HG03139 (cell line): ENCODE measurements at regions not wholly inside any gene's neighbourhood (a gene's known extent, or its start where the extent isn't known, plus 50 kb on each side); places are given as distances from the start of the nearest gene placed in this dataset.

Experiments used
- ATAC-seq: cut with Tn5 transposase; IDR thresholded peaks from one replicate; pipeline ENCODE4 v1.9.1; 2021; ENCODE audit not compliant: unreplicated experiment

DNA sequence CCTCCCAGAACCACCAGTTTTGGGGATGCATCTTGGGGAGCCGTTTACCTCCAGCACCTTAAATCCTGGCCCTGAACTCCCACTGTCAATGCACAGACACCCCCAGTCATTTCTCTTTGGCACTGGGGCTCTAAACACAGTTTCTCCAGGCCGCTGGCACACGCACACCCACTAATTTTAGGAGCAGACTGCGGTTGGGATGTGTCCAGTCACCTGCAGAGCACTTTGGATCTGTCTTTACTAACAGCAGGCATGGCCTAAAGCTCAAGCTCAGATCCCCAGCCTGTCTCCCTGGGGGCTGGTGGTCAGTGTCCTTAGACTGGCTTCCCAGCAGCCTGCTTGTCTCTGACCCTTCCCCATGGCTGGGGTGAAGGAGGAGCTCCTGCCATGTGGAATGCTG, 49.9 kb downstream of the SYNE3 start:
- no peak for ATAC-seq

DNA sequence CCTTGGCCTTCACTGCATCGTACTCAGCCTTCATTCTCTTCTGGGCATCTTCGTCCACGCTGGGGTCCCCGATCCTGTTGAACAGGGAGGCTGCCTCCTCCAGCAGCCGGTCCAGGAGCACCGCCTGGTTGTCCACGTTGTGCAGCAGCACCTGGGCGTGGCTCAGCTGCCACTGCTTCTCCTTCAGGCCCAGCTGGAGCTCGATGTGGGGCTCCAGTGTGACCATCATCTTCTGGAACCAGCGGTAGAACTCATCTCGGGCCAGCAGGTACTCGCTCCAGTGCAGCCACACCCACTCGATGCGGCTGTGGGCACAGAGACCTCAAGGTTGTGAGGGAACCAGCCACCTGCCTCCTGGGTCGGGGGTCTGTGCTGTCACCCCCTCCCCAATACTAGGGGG, 50.5 kb downstream of the SYNE3 start:
- no peak for ATAC-seq

DNA sequence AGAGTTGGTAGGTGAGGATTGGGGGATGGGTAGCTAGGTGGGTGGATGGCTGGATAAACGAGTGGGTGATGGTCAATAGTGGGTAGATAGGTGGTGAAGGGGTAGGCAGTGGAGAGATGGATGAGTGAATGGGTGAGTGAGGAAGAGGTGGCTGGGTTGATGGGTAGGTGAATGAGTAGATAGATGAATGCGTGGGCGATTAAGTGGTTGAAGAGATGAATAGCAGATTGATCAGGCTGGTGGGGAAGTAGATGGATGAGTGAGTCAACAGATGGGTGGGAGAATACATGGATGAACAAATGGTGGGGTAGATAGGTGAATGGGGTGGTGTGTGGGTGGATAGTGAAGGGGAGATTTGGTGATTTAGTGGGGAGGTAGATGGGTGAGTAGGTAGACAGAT, 51.1 kb downstream of the SYNE3 start:
- no peak for ATAC-seq

DNA sequence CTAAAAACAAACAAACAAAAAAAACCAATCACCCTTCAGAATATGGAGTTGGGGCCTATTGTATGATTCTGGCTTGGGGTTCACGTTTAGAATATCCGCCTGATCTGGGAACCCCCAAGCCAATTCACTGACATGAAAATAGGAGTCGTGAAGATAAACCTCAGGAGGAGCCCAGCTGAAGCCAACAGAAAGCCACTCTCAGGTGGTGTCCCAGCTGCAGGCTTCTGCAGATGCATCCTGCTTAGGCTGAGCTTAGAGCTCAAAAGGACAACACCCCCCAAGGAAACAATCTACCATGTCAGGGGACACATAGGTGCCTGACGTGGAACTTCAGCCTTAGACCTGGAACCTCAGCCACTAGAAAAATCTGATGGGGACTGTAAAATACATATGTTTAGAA, 51.9 kb downstream of the SYNE3 start:
- ATAC-seq, result no peak

DNA sequence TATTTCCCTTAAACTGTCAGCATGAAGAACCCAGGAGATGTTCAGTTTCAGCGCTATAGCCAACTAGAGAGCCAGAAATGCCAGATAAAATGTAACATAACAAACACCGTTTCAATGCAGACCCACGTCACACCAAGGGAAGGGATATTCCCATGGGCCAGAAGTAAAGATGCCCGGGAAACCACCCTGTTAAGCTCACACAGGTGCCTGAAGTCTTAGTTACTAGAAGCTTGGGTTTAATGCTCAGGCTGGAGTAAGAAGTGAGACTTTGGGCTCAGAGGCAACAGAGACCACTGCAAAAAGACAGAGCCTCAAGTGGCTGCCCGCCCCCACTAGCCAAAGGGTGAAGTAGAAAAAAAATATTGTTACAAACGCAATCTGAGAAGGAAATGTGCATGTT, 52.3 kb downstream of the SYNE3 start:
- ATAC-seq, result no peak

DNA sequence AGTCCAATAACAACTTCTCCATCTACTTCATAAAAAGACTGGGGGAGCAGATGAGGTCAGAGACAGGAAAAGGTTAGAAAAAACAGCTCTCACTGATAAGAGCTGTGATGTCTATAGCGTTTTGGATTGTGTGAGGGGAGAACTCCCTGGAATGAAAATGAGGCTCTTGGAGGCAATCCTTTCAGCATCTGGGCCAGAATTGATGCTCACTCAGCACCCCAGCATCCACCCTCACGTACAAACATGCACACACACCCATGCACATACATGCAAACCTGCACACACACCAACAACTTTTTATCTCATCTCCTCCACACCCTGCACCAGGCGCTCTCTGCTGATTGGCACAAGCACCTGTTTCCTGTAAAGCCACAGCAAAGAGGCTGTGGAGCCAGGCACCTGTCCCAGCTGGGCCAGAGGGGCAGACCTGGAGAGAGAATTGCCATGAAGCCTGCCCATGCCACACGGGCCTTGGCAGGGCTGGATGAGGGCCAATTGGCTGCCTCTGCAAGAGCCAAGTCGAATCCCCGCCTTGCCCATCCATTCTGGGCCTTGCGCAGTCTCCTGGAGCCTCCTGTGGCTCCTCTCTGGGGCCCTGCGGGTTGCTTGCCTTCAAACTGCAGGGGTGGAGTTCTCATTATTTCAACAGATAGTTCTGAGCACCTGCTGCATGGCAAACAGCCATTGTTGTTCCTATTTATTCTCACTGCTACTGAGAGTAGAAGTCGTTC, 53.1 kb downstream of the SYNE3 start:
- ATAC-seq, result no peak

DNA sequence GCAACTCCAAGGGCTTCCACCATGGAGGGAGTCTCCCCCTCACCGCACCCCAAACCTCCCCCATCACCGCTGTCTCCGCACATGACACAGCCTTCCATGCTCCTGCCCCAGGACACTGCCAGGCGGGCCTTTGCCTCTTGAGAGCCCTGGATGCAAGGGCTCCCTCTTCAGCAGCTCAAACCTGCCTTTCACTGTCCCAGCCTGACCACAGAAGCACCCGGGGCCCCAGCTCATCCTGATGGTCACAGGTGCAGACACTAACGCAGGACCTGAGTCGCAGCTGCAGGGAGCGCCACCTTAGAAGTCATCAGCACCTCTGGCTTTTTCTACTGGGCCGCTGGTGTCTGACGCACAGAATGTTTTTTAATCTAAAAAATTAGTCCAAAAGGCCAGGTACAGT, 54.0 kb downstream of the SYNE3 start:
- no peak for ATAC-seq

DNA sequence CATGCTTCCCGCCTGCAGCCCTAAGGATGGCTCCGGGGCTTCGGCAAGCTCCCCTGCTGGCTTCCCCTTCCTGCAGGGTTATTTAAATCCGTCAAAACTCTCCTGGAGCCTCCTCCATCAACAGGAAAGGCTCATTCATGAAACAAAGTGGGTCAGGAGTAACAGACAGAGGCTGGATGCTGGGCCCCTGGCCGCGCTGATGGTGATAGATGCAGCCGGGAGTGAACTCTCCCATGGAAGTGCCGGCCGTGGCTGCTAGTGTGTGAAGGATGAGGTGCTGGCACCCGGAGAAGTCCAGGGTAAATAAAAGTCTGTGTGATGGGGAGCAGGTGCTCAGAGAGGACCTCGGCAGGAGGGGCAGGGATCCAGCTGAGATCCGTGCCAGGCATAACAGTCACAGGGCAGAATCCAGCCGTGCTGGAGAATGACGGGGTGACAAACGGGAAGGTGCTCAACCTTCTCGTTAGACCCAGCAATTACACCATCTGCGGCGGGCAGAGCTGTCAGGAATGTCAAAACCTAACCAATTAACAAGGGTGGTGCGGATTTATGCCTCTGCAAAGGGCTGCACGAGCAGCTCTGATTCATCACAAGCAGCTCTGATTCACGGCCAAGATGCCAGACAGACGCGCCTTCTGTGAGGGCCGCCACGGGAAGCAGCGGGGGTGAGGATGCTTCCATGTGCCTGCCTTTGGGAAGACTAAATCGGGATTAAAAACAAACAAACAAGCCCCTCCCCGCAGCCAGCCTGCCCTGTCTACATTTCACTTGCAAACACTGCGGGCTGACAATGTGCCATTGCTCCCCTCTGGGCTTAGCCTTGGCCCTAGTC, 55.6 kb downstream of the SYNE3 start:
- ATAC-seq, result no peak

DNA sequence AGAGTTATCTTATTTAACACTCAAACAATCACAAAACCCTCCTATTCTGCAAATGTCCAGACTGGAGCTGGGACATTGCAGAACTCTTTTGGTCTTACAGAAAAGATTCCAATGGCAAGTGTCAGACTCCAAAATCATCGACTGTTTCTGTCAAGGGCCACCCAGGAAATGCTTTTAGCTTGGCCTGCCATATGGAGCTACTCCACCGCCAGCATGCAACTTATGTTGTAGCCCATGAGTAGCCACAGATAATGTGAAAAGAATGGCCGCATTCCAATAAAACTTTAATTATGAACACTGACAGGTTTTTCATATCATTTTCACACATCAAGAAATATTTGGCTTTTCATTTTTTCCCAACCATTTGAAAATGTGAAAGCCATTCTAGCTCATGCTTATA, 57.5 kb downstream of the SYNE3 start:
- no peak for ATAC-seq

DNA sequence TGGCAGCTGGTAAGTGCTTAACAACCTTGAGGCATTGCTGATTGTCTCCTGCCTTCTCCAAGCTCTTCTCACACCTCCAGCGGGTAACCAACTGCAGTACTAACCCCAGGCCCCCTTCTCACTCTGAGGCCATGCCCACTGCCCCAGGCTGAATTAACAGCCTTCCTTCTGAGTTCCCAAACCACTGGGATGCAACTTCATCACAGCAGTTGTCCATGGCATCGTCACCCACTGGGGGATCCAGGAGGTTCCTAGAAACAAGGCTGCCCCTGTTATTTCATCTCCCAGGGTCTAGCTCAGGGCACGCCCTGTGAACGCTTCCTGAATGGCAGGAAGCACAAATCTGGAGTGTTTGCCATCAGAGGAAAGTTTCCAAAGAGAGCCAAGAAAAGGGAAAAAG, 58.0 kb downstream of the SYNE3 start:
- no peak for ATAC-seq

DNA sequence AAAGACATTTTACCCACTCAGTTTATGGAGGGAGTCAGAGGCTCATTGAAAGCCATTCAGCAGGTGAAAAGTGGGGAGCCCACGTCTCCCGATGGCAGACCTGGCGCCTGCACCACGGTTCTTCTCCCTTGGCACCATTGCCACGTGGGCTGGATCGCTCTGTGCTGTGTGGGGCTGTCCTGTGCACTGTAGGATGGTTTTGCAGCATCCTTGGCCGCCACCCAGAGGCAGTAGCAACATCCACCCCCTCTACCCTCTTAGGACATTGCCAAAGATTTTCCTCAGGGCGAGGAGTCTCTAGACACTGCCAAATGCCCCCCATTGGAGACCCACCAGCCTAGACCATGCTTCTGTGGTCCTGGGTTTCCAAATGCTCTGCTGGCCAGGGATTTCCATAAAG, 60.2 kb downstream of the SYNE3 start:
- no peak for ATAC-seq

DNA sequence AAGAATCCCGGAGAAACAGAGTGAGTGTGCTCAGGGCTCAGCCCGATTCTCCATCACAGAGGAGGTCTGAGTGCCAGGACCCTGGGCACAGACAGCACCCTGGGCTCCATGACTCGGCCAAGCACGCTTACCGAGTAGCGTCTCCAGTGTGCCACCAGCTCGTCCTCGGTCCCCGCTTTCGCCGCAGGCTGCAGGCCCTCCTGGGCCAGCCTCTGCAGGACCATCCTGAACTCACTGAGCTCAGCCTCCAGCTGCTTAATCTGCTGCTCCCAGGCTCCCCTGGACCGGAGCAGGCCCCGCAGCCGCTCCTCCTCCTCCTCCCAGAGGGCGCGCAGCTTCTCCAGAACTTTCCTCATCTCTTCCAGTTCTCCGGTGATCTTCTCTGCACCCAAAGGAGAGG, 61.2 kb downstream of the SYNE3 start:
- no peak for ATAC-seq

DNA sequence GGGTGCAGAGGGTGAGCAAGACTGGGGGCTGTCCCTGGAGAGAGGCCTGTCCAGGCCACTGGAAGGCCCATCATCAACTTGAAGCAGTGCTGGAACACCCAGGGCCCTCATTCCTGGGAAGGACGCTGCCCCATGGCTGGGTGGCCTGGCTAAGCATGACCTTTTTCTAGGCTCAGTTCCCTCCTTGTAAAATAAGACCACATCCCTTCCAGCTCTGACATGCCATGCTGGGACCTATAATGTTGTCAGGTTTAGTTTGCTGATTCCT, 62.8 kb downstream of the SYNE3 start:
- no peak for ATAC-seq

DNA sequence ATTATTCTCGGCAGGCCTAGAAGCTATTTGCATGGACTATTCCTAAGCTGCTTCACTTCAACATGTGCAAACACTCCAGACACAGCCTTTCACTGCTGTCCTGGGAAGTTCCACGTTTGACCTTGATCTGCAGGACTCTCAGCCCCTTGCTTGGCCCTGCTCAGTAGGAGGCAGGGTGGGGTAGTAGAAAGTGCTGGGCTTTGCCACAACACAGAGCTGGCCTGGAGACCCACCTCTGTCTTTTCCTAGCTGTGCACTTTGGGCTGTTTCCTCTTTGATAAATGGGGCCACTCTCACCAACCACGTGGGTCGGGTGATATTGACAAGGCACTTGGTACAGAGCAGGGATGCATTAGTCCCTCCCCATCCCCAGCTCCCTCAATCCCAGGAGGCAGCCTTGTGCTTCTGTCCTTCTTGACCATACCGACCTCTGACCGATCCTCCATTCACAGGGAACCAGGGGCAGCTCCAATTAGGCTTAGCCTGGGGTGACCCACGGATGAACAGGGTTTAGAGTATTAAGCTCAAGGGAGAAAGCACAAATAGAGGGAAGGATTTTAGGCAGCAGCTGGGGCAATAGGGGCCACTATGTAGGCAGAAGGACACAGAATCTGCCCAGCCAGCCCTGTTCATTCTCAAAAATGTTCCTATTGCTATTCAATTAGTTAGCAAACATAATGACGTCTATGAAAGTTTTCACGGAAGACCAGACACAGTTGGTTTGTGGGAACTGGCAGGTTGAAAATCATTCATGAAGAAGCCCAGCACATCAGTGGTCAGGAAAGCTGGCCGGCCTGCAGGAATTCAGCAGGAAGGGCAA, 63.3 kb downstream of the SYNE3 start:
- no peak for ATAC-seq

DNA sequence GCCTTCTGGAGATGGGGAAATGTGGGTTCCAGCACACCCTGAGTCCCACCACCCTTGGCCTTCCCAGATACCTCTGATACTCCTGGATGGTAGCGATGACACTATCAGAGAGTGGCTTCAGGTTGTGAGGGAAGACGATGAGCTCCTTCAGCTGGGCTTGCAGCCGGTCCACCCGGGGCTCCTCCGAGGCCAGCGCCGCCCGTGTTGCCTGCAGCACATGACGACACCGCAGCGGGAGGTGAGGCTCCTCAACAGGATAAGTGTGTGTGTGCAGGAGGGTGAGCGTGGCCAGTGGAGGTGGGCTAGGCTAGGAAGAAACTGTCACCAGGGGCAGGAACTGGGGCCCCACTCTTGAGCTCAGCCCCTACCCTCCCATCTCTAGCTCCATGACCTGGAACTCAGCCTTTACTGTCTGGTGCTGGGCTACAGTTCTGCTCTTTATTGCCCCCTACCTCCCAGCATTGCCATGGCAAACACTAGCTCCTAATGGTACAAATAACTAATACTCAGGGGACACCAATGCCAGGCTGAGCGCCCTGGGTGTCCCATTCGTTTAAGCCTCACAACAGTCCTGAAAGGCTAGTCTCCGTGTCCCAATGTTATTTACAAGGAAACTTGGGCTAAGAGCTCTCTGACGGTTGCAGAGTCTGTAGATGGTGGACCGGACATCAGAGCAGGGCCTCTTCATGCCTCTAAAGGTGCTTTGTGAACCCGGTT, 64.1 kb downstream of the SYNE3 start:
- no peak for ATAC-seq

DNA sequence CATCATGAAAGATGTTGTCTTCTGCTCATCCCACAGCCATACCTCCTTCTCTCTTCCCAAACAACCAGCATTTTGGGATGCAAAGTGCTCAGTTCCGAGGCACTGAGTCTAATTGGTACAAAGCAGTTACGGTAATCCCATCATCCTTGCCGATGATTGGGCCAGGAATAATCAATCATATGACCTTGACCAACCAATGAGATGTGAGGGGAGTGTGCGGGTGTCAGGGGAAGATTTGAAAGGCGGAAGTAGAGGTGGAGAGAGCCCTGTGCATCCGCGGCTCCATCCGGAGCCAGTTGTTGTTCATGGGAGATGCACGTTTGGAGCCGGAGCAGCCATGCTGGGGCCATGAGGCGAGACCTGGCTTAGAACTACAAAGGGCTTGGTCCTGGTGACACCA, 67.3 kb downstream of the SYNE3 start:
- ATAC-seq, result no peak

DNA sequence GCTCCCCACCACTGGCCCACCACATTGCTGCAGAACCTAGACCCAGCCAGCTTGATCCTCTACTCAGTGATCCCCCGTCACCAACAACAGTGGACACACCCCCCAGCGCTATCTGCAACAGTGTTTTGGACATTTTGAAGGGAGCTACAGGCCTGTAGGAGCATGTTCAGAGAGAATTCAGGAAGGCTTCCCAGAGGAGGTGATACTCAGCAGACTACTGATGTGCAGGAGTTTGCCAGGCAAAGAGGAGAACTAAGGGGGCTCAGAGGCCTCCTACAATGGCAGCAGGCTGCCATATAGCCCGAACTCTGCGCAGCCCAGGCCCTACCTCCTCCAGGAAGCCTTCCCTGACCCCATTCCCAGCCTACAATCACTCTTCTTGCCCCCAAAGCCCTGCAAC, 70.0 kb downstream of the SYNE3 start:
- no peak for ATAC-seq

DNA sequence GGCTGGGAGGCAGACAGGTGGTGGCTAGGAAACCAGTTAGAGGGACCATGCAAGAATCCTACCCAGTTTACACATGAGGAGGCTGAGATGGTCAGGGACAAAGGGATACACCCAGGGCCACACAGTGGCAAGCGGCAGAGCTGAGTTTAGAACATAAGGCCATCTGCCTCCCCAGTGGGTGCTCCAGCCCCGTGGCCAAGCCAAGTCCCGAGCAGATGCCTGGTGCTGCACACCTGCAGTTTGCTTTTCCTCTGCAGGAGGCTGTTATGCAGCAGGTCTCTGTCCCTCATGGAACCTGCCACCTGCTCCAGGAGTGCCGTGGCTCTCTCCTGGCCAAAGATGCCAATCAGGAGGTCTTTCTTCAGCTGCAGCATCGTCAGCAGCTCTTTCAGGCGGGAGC, 70.8 kb downstream of the SYNE3 start:
- no peak for ATAC-seq

DNA sequence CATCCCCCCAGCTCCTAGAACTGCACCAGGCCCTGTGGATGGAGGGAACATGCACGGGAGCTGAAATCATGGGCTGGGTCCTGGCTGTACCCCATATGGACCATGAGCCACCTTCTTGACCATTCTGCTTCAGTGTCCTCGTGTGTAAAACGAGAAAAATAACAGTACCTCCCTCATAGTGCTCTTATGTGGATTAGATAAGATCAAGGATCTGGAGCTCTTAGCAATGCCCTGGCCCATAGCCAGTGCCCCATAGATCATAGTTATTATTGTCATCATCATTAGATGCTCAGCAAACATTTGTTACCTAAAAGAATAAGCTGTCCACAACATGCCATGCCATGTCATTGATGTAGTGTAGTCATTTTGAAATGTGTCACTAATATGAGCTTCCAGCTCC, 71.3 kb downstream of the SYNE3 start:
- no peak for ATAC-seq

DNA sequence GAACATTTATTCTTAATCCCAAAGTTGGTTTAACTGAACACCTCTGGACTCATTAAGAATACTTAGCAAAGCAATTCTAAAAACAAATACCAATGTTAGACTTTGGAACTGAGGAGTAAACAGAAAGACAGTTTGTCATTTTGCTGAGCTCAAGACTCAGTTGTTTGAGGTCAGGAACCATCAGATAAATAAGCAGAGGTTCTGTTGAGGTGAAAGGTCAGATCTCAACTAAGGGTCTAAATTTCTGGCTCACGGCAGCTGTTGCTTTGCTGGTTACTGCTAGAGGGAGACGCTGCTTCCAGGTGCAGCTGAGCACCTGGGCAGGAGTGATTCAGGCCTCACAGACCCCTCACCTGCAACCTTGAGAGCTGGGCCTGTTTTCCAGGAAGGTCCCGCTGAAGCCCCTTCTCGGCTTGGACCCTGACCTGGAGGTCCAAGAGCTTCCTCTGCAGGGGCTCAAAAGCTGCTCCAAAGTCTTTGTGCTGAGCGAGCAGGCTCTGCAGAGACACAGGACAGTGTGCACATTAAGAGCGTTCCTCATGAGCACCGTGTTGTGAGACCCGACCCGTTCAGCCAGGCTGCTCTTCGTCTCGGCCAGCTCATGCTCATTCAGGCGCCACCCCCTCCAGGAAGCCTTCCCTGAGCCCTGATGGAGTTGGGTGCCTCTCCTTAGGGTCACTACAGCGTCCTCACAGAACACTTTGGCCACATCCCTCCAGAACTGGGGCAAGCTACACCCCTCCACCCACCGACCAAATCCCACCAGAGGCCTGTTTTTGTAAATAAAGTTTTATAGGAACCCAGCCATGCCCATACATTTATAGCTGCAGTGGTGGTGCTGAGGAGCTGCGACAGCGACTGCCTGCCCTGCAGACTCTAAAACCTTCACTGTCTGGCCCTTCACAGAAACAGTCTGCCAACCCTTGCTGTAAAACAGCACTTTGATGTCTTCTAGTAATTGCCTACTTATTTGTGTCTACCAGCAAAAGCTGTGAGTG, 72.0 kb downstream of the SYNE3 start:
- ATAC-seq, result no peak
